Mammary epithelial cell (primary cell): ENCODE measurements at regions not wholly inside any gene's neighbourhood (a gene's known extent, or its start where the extent isn't known, plus 50 kb on each side); places are given as distances from the start of the nearest gene placed in this dataset.

Experiments
- CTCF ChIP-seq, 2 donors: IDR thresholded peaks in 1 of 2; conservative IDR thresholded peaks in 1 of 2; 2 replicates each; pipeline ENCODE4 v1.5.1; 2011 to 2012; ENCODE audit warnings: inconsistent platforms in 2 of 2, low read length in 2 of 2, mild to moderate bottlenecking in 2 of 2, control low read depth in 1 of 2, low read depth in 1 of 2; ENCODE audit not compliant: insufficient read depth in 1 of 2; ENCODE audit errors: extremely low read depth in 1 of 2
- EZH2 ChIP-seq: IDR thresholded peaks from 2 replicates; pipeline ENCODE4 v1.6.1; 2012; ENCODE audit warnings: low read length, inconsistent platforms, borderline replicate concordance

DNA sequence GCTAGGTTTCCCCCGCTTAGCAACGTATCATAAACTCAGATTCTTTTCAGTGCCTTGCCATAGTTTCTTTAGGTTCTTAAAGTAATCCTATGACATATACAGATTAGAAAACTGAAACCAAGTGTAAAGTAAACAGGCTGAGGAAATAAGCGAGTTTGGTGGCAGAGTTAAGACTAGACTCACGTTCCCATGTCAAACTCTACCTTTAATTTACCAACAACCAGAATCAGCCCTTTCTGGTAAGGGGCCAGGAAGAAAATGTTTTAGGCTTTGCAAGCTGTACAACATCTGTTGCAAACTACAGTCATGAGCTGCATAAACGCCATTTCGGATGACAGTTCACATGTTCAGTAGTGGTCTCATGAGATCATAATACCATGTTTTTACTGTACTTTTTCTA is 128.0 kb upstream of the PRICKLE2 start:
- no peak for TF ChIP-seq CTCF (conservative IDR thresholded peaks at IDR 0.05 in 1 of 2, IDR thresholded peaks at IDR 0.05 in 1 of 2; ENCODE audit: extremely low read depth in 1 of 2, insufficient read depth in 1 of 2, low read depth in 1 of 2, low read length in 2 of 2)
- no peak for TF ChIP-seq EZH2
